Spleen (tissue), 7 donors: ENCODE measurements at regions not wholly inside any gene's neighbourhood (a gene's known extent, or its start where the extent isn't known, plus 50 kb on each side); places are given as distances from the start of the nearest gene placed in this dataset.

Experiments
- POLR2A ChIP-seq, 3 donors: fragments of 450-650 bp; IDR thresholded peaks; one replicate each; pipeline ENCODE4 v1.5.1; 2017; ENCODE audit warnings: antibody characterized with exemption in 3 of 3, mild to moderate bottlenecking in 1 of 3
- POLR2AphosphoS5 ChIP-seq, 3 donors: sonication (generic); formaldehyde crosslinking; IDR thresholded peaks; one replicate each; pipeline ENCODE4 v1.5.1; 2017; ENCODE audit warnings: antibody characterized with exemption in 3 of 3
- TF ChIP-seq, protein P1 (sequence below), 11 experiments: fragments of 200-600 bp in 7 of 11; fragments of 450-650 bp in 4 of 11; sonication (generic) in 4 of 11; IDR thresholded peaks in 8 of 11; conservative IDR thresholded peaks in 3 of 11; 1 replicate in 7 of 11; 2 replicates in 4 of 11; pipeline versions ENCODE4 v1.4.0 to v1.8.0; 2016 to 2021; ENCODE audit warnings: antibody characterized with exemption in 11 of 11, inconsistent platforms in 4 of 11, mild to moderate bottlenecking in 1 of 11
- donor health status: DM: no; HTN: no; CAD: no; lungs with moderate emphysema.
- donor health status: DM: no; HTN: no; CAD: no.
- donor health status: DM: no; HTN: no; CAD: no.

DNA sequence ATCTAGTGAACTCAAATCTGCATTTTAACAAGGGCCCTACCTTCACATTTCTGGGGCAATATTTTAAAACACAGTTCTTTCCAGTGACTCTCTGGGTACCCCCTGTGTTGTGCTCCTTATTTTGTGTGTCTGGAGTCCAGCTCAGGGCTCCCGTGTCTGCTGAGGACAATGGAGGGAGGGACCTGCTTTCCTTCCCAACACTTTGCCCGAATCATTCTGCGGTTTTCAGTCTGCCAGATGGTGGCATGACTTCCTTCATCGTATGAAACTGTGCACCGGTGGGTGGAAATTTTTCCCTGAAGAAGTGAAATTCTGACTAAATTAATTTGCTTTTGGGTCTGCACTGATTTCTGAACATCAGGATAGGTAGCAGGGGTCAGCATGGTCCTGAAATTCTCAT is 153.6 kb upstream of the CD180 start:
- TF ChIP-seq, protein P1, sequence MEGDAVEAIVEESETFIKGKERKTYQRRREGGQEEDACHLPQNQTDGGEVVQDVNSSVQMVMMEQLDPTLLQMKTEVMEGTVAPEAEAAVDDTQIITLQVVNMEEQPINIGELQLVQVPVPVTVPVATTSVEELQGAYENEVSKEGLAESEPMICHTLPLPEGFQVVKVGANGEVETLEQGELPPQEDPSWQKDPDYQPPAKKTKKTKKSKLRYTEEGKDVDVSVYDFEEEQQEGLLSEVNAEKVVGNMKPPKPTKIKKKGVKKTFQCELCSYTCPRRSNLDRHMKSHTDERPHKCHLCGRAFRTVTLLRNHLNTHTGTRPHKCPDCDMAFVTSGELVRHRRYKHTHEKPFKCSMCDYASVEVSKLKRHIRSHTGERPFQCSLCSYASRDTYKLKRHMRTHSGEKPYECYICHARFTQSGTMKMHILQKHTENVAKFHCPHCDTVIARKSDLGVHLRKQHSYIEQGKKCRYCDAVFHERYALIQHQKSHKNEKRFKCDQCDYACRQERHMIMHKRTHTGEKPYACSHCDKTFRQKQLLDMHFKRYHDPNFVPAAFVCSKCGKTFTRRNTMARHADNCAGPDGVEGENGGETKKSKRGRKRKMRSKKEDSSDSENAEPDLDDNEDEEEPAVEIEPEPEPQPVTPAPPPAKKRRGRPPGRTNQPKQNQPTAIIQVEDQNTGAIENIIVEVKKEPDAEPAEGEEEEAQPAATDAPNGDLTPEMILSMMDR (IDR thresholded peaks at IDR 0.05 in 8 of 11, conservative IDR thresholded peaks at IDR 0.05 in 3 of 11), result no peak
- TF ChIP-seq POLR2A (IDR thresholded peaks at IDR 0.05) (no peak), POLR2AphosphoS5 (IDR thresholded peaks at IDR 0.05) (no peak)
